GM18508 (cell line): ENCODE measurements at regions not wholly inside any gene's neighbourhood (a gene's known extent, or its start where the extent isn't known, plus 50 kb on each side); places are given as distances from the start of the nearest gene placed in this dataset.

Experiments used
- ATAC-seq: cut with Tn5 transposase; IDR thresholded peaks from one replicate; pipeline ENCODE4 v1.9.1; 2021; ENCODE audit warnings: moderate number of reproducible peaks; ENCODE audit not compliant: insufficient read depth, unreplicated experiment

DNA sequence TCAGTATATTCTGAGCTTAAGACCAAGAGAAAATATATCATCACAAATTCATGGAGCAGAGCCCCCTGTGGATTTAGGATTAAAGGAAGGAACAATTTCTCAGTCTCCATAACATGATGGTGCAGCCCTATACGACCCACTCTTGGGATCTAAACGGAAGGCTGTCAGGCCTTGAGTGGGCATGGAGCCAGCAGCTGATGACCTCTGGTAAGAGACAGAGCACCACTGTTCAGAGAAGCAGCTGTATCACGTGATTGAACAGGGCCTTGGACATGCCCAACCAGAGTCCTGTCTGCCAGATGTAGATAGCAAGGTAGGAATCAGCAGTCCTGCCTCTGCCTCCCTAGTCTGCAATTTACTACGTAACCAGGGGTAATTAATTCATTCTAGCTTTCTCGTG, 259.4 kb upstream of the POU3F2 start:
- ATAC-seq, result no peak

- no peak for ATAC-seq
These were observed 257.6 kb upstream of the POU3F2 start for GRCh38 chr6:98576791-98577190.

- no peak for ATAC-seq
These were observed 256.4 kb upstream of the POU3F2 start for GRCh38 chr6:98578016-98578415.

GRCh38 chr6:98579079-98579478, 255.3 kb upstream of the POU3F2 start:
- ATAC-seq, result no peak

DNA sequence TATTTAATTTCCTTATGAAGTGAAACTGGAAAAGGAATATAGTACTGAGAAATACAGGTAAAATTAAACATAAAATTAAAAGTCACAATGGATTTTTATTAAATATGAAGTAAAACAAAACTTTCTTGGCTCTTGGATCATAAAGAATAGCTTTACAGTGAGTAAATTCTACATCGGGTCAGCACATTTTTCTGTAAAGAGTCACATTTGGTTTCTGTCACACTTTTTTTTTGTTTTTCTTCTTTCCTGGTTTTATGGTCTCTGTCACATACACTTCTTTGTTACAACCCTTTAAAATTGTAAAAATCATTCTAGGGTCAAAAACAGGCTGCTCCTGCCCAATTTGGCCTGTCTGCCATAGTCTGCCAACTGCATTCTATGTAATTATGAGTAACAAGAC, 254.4 kb upstream of the POU3F2 start:
- ATAC-seq, result no peak

- ATAC-seq, result no peak
These were observed 252.7 kb upstream of the POU3F2 start for GRCh38 chr6:98581705-98582104.

DNA sequence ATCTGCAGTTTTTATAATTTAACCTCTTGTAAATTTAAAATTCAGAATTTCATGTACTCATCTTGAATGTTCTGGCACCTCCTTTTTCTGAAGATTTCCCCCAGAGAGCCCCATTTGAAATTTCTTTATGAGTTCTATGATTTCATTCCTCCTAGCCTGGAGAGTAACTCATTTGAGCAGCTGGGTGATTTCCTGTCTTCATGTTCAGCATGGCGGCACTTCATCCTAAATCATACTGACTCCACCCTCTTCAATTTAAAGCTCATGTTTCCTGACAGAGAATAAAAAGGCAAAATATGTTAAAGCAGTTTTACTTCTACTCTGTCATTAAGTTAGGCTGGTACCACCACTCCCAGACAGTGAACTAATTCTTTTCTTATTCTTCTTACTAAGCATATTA, 250.9 kb upstream of the POU3F2 start:
- no peak for ATAC-seq

DNA sequence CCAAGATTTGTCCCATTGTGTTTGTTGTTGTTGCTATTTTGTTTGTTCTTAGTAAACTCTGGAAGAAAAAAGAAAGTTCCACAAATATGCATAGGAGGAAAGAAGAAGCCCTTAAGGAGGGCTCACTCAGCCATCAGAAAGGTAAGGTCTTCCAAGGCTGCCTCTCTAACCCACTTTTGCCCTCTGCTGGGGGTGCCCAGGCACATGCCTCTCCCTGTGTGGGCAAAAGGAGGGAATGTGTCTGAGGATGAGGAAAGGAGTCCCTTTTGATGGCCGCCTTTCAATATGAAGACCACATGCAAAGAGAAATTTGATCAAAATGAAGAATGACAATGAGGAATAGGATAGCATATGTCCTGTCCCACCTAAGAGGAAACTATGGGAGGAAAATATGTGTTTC, 248.2 kb upstream of the POU3F2 start:
- no peak for ATAC-seq

- ATAC-seq, result no peak
These were observed 246.8 kb upstream of the POU3F2 start for GRCh38 chr6:98587555-98587954.

GRCh38 chr6:98589536-98589935, 244.8 kb upstream of the POU3F2 start:
- no peak for ATAC-seq

DNA sequence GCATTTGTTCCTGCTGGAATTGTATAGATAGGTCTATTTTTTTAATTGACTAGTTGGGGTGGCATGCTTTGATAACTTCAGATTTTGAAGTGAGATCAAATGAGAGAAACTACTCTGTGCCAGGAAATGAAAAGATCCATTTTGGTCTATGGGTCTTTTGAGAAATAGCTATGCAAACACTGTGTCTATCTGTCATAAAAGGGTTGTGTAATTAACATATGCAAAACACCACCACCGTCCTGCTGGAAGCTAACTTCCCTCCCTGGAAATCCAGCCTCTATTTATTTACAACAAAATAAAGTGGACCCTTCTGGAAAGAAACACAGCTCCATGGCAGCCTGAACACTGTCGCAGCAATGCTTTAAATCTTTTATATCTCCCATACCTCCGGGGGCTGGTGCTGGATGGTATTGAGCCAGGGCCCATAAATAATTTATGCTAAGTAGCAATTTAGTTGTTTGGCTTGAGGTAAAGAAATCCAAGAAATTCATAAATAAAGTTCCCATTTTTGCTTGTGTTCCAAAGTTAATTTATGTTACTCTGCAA, 244.2 kb upstream of the POU3F2 start:
- no peak for ATAC-seq

DNA sequence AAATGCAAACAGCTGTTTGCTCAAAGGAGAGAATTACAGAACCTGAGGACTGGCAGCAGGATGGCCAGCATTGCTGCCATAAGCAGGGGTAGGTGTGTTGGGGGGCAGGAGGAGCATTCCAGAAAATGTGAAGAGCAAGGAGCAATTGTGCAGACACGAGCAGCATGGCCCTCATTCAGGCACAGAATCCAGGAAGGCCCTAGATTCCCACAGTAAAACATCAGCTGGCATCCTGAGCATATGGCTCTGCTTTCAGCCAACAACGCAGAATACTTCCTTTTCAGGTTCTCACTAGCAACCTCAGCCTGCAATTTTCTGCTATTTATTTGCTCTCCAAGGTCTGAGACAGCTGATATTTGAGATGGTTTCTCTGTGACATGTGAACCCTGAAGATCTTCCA, 243.4 kb upstream of the POU3F2 start:
- no peak for ATAC-seq

- ATAC-seq, result no peak
These were observed 240.7 kb upstream of the POU3F2 start for GRCh38 chr6:98593676-98594075.

DNA sequence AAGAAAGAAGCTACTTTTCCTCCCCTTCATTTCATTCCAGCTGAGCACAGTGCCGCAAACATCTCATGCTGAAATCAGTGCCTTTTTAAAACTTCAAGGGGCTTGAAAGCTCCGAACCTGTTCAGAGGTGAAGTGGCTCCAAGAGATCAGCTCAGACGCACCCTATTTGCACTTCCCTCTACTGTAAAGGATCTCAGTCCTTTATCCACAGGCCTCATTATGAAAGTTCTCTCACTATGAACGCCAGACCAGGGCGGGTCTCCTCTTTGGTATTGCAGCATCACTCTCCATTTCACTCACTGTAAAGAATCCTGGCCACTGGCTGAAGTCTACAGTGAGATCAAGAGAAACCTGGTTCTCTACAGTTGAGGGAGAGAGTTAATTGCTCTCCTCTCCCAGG, 232.7 kb upstream of the POU3F2 start:
- no peak for ATAC-seq

DNA sequence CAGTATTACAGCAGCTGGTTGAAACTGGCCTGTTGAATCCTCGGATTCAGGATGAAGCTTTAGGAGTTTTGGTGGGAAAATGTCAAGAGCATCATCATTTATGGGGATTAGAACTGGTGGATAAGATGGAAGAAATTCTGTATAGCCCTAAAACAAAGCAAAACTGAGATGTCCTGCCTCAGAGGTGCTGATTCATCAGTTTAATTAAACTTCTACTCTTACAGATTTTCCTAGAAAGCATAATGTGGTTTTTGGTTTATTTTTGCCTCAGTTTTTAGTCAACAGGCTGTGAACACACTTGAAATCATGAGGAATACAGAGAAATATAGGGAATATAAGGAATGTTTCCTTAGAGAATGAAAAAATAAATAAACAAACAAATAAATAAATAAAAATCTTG, 228.7 kb upstream of the POU3F2 start:
- no peak for ATAC-seq

- ATAC-seq, result no peak
These were observed 207.1 kb upstream of the POU3F2 start for GRCh38 chr6:98627129-98627775.

GRCh38 chr6:98633886-98634285, 200.5 kb upstream of the POU3F2 start:
- no peak for ATAC-seq

- no peak for ATAC-seq
These were observed 199.8 kb upstream of the POU3F2 start for GRCh38 chr6:98634569-98634968.

DNA sequence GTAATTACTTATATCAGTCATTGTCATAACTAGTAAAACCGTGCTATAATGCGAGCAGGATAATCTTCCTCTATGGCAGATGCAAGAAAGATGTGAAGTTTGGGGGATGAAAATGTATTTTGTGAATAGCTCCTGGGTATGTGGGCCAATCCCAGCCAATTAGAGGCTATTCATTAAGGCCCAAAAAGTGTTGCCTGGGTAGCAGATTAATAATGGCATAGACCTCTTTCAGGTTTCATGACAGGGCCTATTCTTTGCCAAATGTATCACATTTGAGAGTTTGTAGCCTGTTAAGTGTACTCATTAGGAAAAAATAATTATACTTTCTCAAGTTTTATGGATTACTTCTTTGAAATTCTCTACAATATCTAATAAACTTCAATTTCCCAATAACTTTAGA, 199.2 kb upstream of the POU3F2 start:
- no peak for ATAC-seq

- ATAC-seq, result no peak
These were observed 197.4 kb upstream of the POU3F2 start for GRCh38 chr6:98636941-98637340.

GRCh38 chr6:98639089-98639635, 195.2 kb upstream of the POU3F2 start:
- no peak for ATAC-seq

DNA sequence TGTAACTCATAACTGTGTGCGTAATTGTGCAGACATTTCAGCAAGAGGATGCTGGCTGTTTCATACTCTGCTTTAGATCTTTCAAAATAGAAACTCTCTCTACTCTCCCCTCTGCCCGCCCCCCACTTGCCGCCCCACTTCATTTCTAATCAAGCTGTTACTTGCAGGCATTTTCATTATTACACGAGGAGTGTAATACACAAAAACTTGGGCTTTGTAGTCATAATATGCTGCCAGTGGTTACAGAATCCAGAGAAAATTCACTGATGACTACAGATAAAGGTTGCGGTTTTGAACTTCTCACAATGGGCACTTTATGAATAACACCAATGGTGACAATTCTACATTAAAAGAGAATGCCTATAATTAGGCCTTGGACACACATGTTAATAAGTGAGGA, 194.0 kb upstream of the POU3F2 start:
- no peak for ATAC-seq
